Activated naive CD4-positive, alpha-beta T cell treated with anti-CD3 and anti-CD28 coated beads for 36 hours (primary cell): ENCODE measurements at regions not wholly inside any gene's neighbourhood (a gene's known extent, or its start where the extent isn't known, plus 50 kb on each side); places are given as distances from the start of the nearest gene placed in this dataset.
A peak's percentile ranks its signal among the peaks of the same experiment; 100 is the strongest.

Source experiments
- CTCF ChIA-PET: fragments of 350-600 bp; sonication (Branson Sonifier 250); formaldehyde crosslinking; loops from one replicate; lab custom pipeline; 2021; ENCODE audit warnings: antibody characterized with exemption; lab: Charles Lee
- DNase-seq: peaks from one replicate; pipeline ENCODE4 v3.0.0-alpha.2; 2020
- H3K27ac Mint-ChIP-seq: one replicate; pipeline ENCODE4 v1.8.0; 2021; ENCODE audit warnings: mild to moderate bottlenecking, mixed read lengths
- H3K27me3 Mint-ChIP-seq: one replicate; pipeline ENCODE4 v1.8.0; 2021; ENCODE audit warnings: low read depth, mixed read lengths
- H3K36me3 Mint-ChIP-seq: one replicate; pipeline ENCODE4 v1.8.0; 2021; ENCODE audit warnings: low read depth, mixed read lengths
- H3K4me1 Mint-ChIP-seq: one replicate; pipeline ENCODE4 v1.8.0; 2021; ENCODE audit warnings: low read depth, mixed read lengths
- H3K4me3 Mint-ChIP-seq: one replicate; pipeline ENCODE4 v1.8.0; 2021; ENCODE audit warnings: mild to moderate bottlenecking, moderate library complexity, mixed read lengths
- H3K9me3 Mint-ChIP-seq: one replicate; pipeline ENCODE4 v1.8.0; 2021; ENCODE audit warnings: mixed read lengths
- intact Hi-C: fragments of 100-400 bp; cut with micrococcal nuclease; formaldehyde crosslinking; loops from one replicate; pipeline ENCODE4 v1.15.1; 2023

DNA sequence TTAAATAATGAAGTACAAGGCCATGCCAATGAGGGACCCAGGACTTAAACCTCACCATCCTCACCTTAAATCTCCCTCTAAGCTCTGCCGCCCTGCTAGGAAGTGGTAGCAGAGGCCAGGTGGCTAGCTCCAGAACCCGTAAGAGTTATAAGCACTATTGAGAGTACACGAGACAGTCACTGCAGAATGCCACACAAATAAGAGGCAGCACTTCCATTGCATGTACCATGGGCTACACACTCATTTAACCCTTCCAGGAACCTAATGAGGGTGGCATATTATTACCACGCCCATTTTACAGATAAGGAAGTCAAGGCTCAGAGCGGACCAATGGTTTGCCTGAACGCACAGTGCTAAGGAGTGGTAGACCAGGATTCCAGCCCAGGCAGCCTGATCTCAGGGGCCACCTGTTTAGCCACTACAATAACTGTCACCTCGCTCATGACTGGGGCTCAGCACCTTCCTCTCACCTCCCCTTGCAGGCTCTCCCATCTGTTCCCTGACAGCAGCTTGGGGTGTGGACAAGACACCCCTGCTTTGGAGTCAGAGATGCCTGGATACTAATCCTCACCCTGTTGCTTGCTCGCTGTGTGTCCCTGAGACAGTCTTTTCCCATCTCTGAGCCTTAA is 54.8 kb upstream of the ID3 start:
- intact Hi-C loops = no loop called here
- CTCF ChIA-PET = interaction anchor here (0.6 to 2.6 kb wide), 3 partner anchors 17 to 64 kb away, joined by 3 to 8 read pairs (median 3); no protein-coding TSS in a partner anchor
- Mint-ChIP-seq H3K27ac (peak overlapping the region; percentile 88), H3K4me1 (peaks cover 78% of the 10 kb centered on the region), H3K27me3 (no peaks in the 10 kb centered on the region), H3K36me3 (no peaks in the 10 kb centered on the region), H3K4me3 (no peak overlapping the region), H3K9me3 (peaks cover 2% of the 10 kb centered on the region)
- no peak for DNase-seq

DNA sequence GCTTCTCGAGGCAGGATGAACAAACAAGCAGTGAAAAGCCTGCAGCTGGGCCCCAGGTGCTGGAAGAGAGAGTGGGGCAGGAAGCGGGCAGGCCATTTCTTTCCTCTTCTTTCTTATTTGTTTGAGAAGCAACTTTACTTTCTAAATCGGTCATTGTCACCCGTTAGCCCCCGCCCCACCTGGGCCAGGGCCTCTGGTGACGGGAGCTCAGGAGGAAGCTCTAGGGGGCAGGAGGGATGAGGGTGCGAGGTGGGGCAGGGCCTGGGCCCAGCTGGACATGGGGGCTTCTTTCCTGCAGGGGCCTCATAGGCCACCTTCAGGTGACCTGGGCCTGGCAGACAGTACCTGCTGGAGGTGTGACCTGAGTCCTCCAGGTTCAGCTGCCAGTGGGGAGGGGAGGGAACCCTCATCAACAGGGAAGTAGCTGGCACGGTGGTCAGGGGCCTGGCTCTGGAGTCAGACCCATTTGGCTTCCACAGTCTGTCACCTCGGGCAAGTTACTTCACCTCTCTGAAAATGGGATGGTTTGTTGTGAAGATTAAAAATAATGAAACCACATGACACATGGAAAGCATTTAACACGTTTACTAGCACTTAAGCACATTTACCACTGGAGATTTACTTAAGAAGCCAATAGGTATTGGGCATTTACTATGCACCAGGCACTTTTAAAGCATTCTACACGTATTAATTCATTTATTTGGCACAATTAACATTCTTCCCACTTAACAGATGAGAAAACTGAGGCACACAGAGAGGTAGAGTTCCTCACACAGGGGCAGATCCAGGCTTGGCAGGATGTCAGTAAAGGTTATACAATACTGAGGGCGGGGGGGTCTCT is 54.1 kb upstream of the ID3 start:
- intact Hi-C loops = loop anchor here (1.0 to 2.0 kb wide), 4 partner anchors 11 to 55 kb away; partner anchors contain the start of gene ID3
- H3K27me3 Mint-ChIP-seq = no peaks in the 10 kb centered on the region
- CTCF ChIA-PET = interaction anchor here (0.8 to 2.6 kb wide), 10 partner anchors 10 to 58 kb away, joined by 3 to 8 read pairs (median 4); partner anchors contain the start of gene ID3
- peak overlapping the region; percentile 14 for H3K4me3 Mint-ChIP-seq
- peak; percentile 91 for DNase-seq
- H3K36me3 Mint-ChIP-seq = no peaks in the 10 kb centered on the region
- H3K4me1 Mint-ChIP-seq = peaks cover 71% of the 10 kb centered on the region
- H3K27ac Mint-ChIP-seq = peak overlapping the region; percentile 88
- peaks cover 2% of the 10 kb centered on the region for H3K9me3 Mint-ChIP-seq

- Mint-ChIP-seq H3K4me1 (peaks cover 71% of the 10 kb centered on the region), H3K36me3 (no peaks in the 10 kb centered on the region), H3K27ac (peak overlapping the region; percentile 88), H3K4me3 (no peak overlapping the region), H3K9me3 (no peaks in the 10 kb centered on the region), H3K27me3 (no peaks in the 10 kb centered on the region)
- peak; percentile 82 for DNase-seq
- CTCF ChIA-PET = interaction anchor here (0.6 to 2.6 kb wide), 8 partner anchors 11 to 826 kb away, joined by 3 to 8 read pairs (median 4); partner anchors contain the start of gene ID3
- intact Hi-C loops = loop anchor here (1.0 to 2.0 kb wide), 2 partner anchors 9 to 53 kb away; partner anchors contain the start of gene ID3
These were observed 52.5 kb upstream of the ID3 start for GRCh38 chr1:23611601-23612327.

- no peaks in the 10 kb centered on the region for H3K9me3 Mint-ChIP-seq
- H3K27me3 Mint-ChIP-seq = no peaks in the 10 kb centered on the region
- CTCF ChIA-PET = interaction anchor here (0.9 to 1.4 kb wide), 3 partner anchors 9 to 52 kb away, joined by 3 to 5 read pairs (median 3); no protein-coding TSS in a partner anchor
- H3K36me3 Mint-ChIP-seq = no peaks in the 10 kb centered on the region
- no peak for DNase-seq
- H3K27ac Mint-ChIP-seq = no peak overlapping the region
- intact Hi-C loops = no loop called here
- H3K4me1 Mint-ChIP-seq = peaks cover 70% of the 10 kb centered on the region
- no peak overlapping the region for H3K4me3 Mint-ChIP-seq
These were observed 51.4 kb upstream of the ID3 start for GRCh38 chr1:23610677-23611076.

DNA sequence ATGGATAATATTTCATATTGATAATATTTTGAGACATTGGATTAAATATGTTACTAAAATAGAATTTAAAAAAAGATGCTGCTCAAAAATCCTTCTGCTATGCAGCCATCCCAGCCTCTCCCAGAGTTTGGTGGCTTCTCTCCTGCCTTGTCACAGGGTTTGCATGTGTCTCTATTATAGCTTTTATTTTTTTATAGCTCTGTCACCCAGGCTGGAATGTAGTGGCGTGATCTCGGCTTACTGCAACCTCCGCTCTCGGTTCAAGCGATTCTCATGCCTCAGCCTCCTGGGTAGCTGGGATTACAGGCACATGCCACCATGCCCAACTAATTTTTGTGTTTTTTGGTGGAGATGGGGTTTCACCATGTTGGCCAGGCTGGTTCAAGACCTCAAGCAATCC is 50.7 kb upstream of the ID3 start:
- no peaks in the 10 kb centered on the region for H3K9me3 Mint-ChIP-seq
- CTCF ChIA-PET = interaction anchor here (0.9 to 1.4 kb wide), 3 partner anchors 8 to 51 kb away, joined by 3 to 5 read pairs (median 3); no protein-coding TSS in a partner anchor
- DNase-seq = no peak
- H3K27ac Mint-ChIP-seq = no peak overlapping the region
- H3K36me3 Mint-ChIP-seq = no peaks in the 10 kb centered on the region
- H3K4me1 Mint-ChIP-seq = peaks cover 65% of the 10 kb centered on the region
- no peaks in the 10 kb centered on the region for H3K27me3 Mint-ChIP-seq
- H3K4me3 Mint-ChIP-seq = no peak overlapping the region
- intact Hi-C loops = no loop called here
